ENCODE measurements at regions not wholly inside any gene's neighbourhood (a gene's known extent, or its start where the extent isn't known, plus 50 kb on each side); places are given as distances from the start of the nearest gene placed in this dataset.
"Not testable (repeated sequence)": the region's sequence is repeated elsewhere in the genome, so short reads cannot be mapped to it uniquely, and the experiment has no call there.

- no peak for DNase-seq (ENCODE audit: extremely low spot score)
- TF ChIP-seq CTBP1 (IDR thresholded peaks at IDR 0.05; ENCODE audit: borderline replicate concordance) (no peak), PKNOX1 (IDR thresholded peaks at IDR 0.05) (no peak), NFRKB (IDR thresholded peaks at IDR 0.05) (no peak), HDGF (IDR thresholded peaks at IDR 0.05; ENCODE audit: borderline replicate concordance) (no peak), ZNF384 (IDR thresholded peaks at IDR 0.05) (no peak), TARDBP (IDR thresholded peaks at IDR 0.05) (no peak), SUZ12 (IDR thresholded peaks at IDR 0.05) (no peak), ELF4 (IDR thresholded peaks at IDR 0.05) (no peak), FOXK2 (IDR thresholded peaks at IDR 0.05) (no peak), L3MBTL2 (conservative IDR thresholded peaks at IDR 0.05) (no peak), LEF1 (IDR thresholded peaks at IDR 0.05; ENCODE audit: borderline replicate concordance) (no peak), ARNT (IDR thresholded peaks at IDR 0.05) (no peak), FOXA1 (IDR thresholded peaks at IDR 0.05) (no peak), BHLHE40 (IDR thresholded peaks at IDR 0.05; ENCODE audit: borderline replicate concordance) (no peak), FOXM1 (IDR thresholded peaks at IDR 0.05; ENCODE audit: borderline replicate concordance) (no peak), SP1 (IDR thresholded peaks at IDR 0.05) (no peak)
- POLR2A ChIA-PET = no interaction called here
- CTCF ChIA-PET = no interaction called here
Observed at GRCh38 chr3:105139881-105140560, 226.7 kb upstream of the ALCAM start.

- CTCF ChIA-PET = no interaction called here
- no peak for DNase-seq (ENCODE audit: extremely low spot score)
- no peak for TF ChIP-seq PKNOX1 (IDR thresholded peaks at IDR 0.05)
- TF ChIP-seq FOXK2 (IDR thresholded peaks at IDR 0.05) = no peak
- TF ChIP-seq BHLHE40 (IDR thresholded peaks at IDR 0.05; ENCODE audit: borderline replicate concordance) = no peak
- TF ChIP-seq ARNT (IDR thresholded peaks at IDR 0.05) = no peak
- no peak for TF ChIP-seq ZNF384 (IDR thresholded peaks at IDR 0.05)
- no peak for TF ChIP-seq TARDBP (IDR thresholded peaks at IDR 0.05)
- no peak for TF ChIP-seq FOXM1 (IDR thresholded peaks at IDR 0.05; ENCODE audit: borderline replicate concordance)
- TF ChIP-seq SUZ12 (IDR thresholded peaks at IDR 0.05) = no peak
- TF ChIP-seq LEF1 (IDR thresholded peaks at IDR 0.05; ENCODE audit: borderline replicate concordance) = no peak
- TF ChIP-seq ELF4 (IDR thresholded peaks at IDR 0.05) = no peak
- no peak for TF ChIP-seq SP1 (IDR thresholded peaks at IDR 0.05)
- TF ChIP-seq CTBP1 (IDR thresholded peaks at IDR 0.05; ENCODE audit: borderline replicate concordance) = no peak
- no peak for TF ChIP-seq L3MBTL2 (conservative IDR thresholded peaks at IDR 0.05)
- POLR2A ChIA-PET = no interaction called here
Observed at GRCh38 chr3:105140899-105141367, 225.8 kb upstream of the ALCAM start.

GRCh38 chr3:105144837-105145236 lies 221.9 kb upstream of the ALCAM start:
- CTCF ChIA-PET = no interaction called here
- TF ChIP-seq LEF1 (IDR thresholded peaks at IDR 0.05; ENCODE audit: borderline replicate concordance) = no peak
- no peak for TF ChIP-seq HDGF (IDR thresholded peaks at IDR 0.05; ENCODE audit: borderline replicate concordance)
- no peak for TF ChIP-seq PKNOX1 (IDR thresholded peaks at IDR 0.05)
- no peak for DNase-seq (ENCODE audit: extremely low spot score)
- POLR2A ChIA-PET = no interaction called here

GRCh38 chr3:105145511-105145910 lies 221.2 kb upstream of the ALCAM start:
- POLR2A ChIA-PET = no interaction called here
- TF ChIP-seq SUZ12 (IDR thresholded peaks at IDR 0.05) (no peak), NFRKB (IDR thresholded peaks at IDR 0.05) (no peak), FOXM1 (IDR thresholded peaks at IDR 0.05; ENCODE audit: borderline replicate concordance) (no peak)
- CTCF ChIA-PET = no interaction called here
- DNase-seq (ENCODE audit: extremely low spot score) = no peak

GRCh38 chr3:105149197-105149596 lies 217.5 kb upstream of the ALCAM start:
- DNase-seq (ENCODE audit: extremely low spot score); CTCF ChIA-PET; POLR2A ChIA-PET: not testable (repeated sequence)

GRCh38 chr3:105152987-105153386 lies 213.7 kb upstream of the ALCAM start:
- no peak for DNase-seq (ENCODE audit: extremely low spot score)
- CTCF ChIA-PET = interaction anchor here (0.8 kb wide), 1 partner anchor 9 kb away, joined by 5 read pairs; no protein-coding TSS in a partner anchor
- TF ChIP-seq PKNOX1 (IDR thresholded peaks at IDR 0.05) (no peak), SP1 (IDR thresholded peaks at IDR 0.05) (no peak), FOXK2 (IDR thresholded peaks at IDR 0.05) (no peak), TARDBP (IDR thresholded peaks at IDR 0.05) (no peak), CTBP1 (IDR thresholded peaks at IDR 0.05; ENCODE audit: borderline replicate concordance) (no peak), ELF4 (IDR thresholded peaks at IDR 0.05) (no peak), FOXM1 (IDR thresholded peaks at IDR 0.05; ENCODE audit: borderline replicate concordance) (no peak), HDGF (IDR thresholded peaks at IDR 0.05; ENCODE audit: borderline replicate concordance) (no peak), NFRKB (IDR thresholded peaks at IDR 0.05) (no peak), L3MBTL2 (conservative IDR thresholded peaks at IDR 0.05) (no peak), BHLHE40 (IDR thresholded peaks at IDR 0.05; ENCODE audit: borderline replicate concordance) (no peak), SUZ12 (IDR thresholded peaks at IDR 0.05) (no peak), LEF1 (IDR thresholded peaks at IDR 0.05; ENCODE audit: borderline replicate concordance) (no peak)
- POLR2A ChIA-PET = no interaction called here

Data from HEK293T (cell line).